IMR-90 (cell line): ENCODE measurements at regions not wholly inside any gene's neighbourhood (a gene's known extent, or its start where the extent isn't known, plus 50 kb on each side); places are given as distances from the start of the nearest gene placed in this dataset.
"Not testable (repeated sequence)": the region's sequence is repeated elsewhere in the genome, so short reads cannot be mapped to it uniquely, and the experiment has no call there.

Experiments used
- ATAC-seq: fragments of 200-7000 bp; cut with Tn5 transposase; 2 replicates; pipeline ENCODE4 v1.9.1; 2020; ENCODE audit warnings: low read depth, mild to moderate bottlenecking, moderate library complexity
- BruUV-seq: library from RNA; stranded (reverse); fragments of 400-500 nt; replicated peaks from 2 replicates; lab custom pipeline; 2021; lab: Mats Ljungman, UMichigan
- CTCF ChIA-PET: fragments of 300-600 bp; formaldehyde crosslinking; extraction: SDS; loops from one replicate; lab custom pipeline; 2021; ENCODE audit warnings: antibody characterized with exemption; lab: Yijun Ruan, JAX
- POLR2A ChIA-PET: fragments of 300-600 bp; sonication (Branson Sonifier 250); formaldehyde crosslinking; loops from one replicate; lab custom pipeline; 2022; ENCODE audit warnings: antibody characterized with exemption; ENCODE audit not compliant: unreplicated experiment; lab: Charles Lee
- DNase-seq: peaks from one replicate; pipeline ENCODE4 v3.0.0; 2013
- H2AFZ ChIP-seq: replicated peaks from 2 replicates; pipeline ENCODE3; 2013; ENCODE audit warnings: low read length, mild to moderate bottlenecking; ENCODE audit not compliant: poor library complexity
- H2AK5ac ChIP-seq: 2 replicates; pipeline ENCODE4 v1.6.1; 2013; ENCODE audit warnings: low read depth, low read length, inconsistent platforms
- H2AK9ac ChIP-seq: replicated peaks from 2 replicates; pipeline ENCODE3; 2013; ENCODE audit warnings: mild to moderate bottlenecking, low read depth, low read length, moderate library complexity; ENCODE audit not compliant: poor library complexity
- H2BK120ac ChIP-seq: 2 replicates; pipeline ENCODE4 v1.6.1; 2013; ENCODE audit warnings: low read depth, low read length, inconsistent platforms
- H2BK15ac ChIP-seq: 3 replicates; pipeline ENCODE4 v1.6.1; 2013; ENCODE audit warnings: low read depth, low read length, inconsistent platforms
- H2BK20ac ChIP-seq: 2 replicates; pipeline ENCODE4 v1.6.1; 2013; ENCODE audit warnings: low read depth, mild to moderate bottlenecking, inconsistent platforms, low read length, moderate library complexity
- H2BK5ac ChIP-seq: 2 replicates; pipeline ENCODE4 v1.6.1; 2013; ENCODE audit warnings: mild to moderate bottlenecking, low read depth, low read length, inconsistent platforms; ENCODE audit not compliant: poor library complexity, severe bottlenecking
- H3K14ac ChIP-seq: replicated peaks from 2 replicates; pipeline ENCODE4 v1.6.1; 2013; ENCODE audit warnings: low read depth, low read length, inconsistent platforms
- H3K18ac ChIP-seq: 2 replicates; pipeline ENCODE4 v1.6.1; 2013; ENCODE audit warnings: low read depth, low read length, control low read depth
- H3K23ac ChIP-seq: 2 replicates; pipeline ENCODE4 v1.6.1; 2013; ENCODE audit warnings: low read depth, low read length, inconsistent platforms
- H3K27ac ChIP-seq: 2 replicates; pipeline ENCODE4 v1.5.1; 2013; ENCODE audit warnings: mild to moderate bottlenecking, control low read depth, low read length; ENCODE audit not compliant: insufficient read depth
- H3K27me3 ChIP-seq: 2 replicates; pipeline ENCODE4 v1.6.1; 2013; ENCODE audit warnings: low read length; ENCODE audit not compliant: control insufficient read depth, insufficient read depth
- H3K36me3 ChIP-seq: 2 replicates; pipeline ENCODE4 v1.6.1; 2013; ENCODE audit warnings: low read length, mixed read lengths; ENCODE audit not compliant: control insufficient read depth, insufficient read depth
- H3K4ac ChIP-seq: 2 replicates; pipeline ENCODE4 v1.6.1; 2013; ENCODE audit warnings: low read depth, low read length, inconsistent platforms
- H3K4me1 ChIP-seq: 2 replicates; pipeline ENCODE4 v1.6.1; 2013; ENCODE audit warnings: low read length, mixed read lengths; ENCODE audit not compliant: control insufficient read depth, insufficient read depth
- H3K4me2 ChIP-seq: 2 replicates; pipeline ENCODE4 v1.6.1; 2013; ENCODE audit warnings: low read depth, mild to moderate bottlenecking, control low read depth, low read length, moderate library complexity
- H3K4me3 ChIP-seq: 2 replicates; pipeline ENCODE4 v1.5.1; 2013; ENCODE audit warnings: low read depth, mild to moderate bottlenecking, control low read depth, low read length, moderate library complexity; ENCODE audit not compliant: insufficient read depth
- H3K56ac ChIP-seq: 2 replicates; pipeline ENCODE4 v1.6.1; 2013; ENCODE audit warnings: low read length, inconsistent platforms; ENCODE audit not compliant: insufficient read depth; ENCODE audit errors: extremely low read depth
- H3K79me1 ChIP-seq, 2 experiments: 2 replicates each; pipeline ENCODE4 v1.6.1; 2013; ENCODE audit warnings: low read length in 2 of 2, inconsistent platforms in 1 of 2, low read depth in 1 of 2
- H3K9ac ChIP-seq: 2 replicates; pipeline ENCODE4 v1.6.1; 2013; ENCODE audit warnings: low read depth, low read length, control low read depth
- H3K9me1 ChIP-seq: 2 replicates; pipeline ENCODE4 v1.6.1; 2013; ENCODE audit warnings: low read length, inconsistent platforms; ENCODE audit not compliant: insufficient read depth
- H3K9me3 ChIP-seq: 2 replicates; pipeline ENCODE4 v1.6.1; 2013; ENCODE audit warnings: low read length; ENCODE audit not compliant: control insufficient read depth, insufficient read depth
- H4K20me1 ChIP-seq: 2 replicates; pipeline ENCODE4 v1.6.1; 2013; ENCODE audit warnings: low read length, inconsistent platforms; ENCODE audit not compliant: insufficient read depth
- H4K5ac ChIP-seq: 2 replicates; pipeline ENCODE4 v1.6.1; 2013; ENCODE audit warnings: mild to moderate bottlenecking, low read depth, low read length, control low read depth
- H4K8ac ChIP-seq, 2 experiments: 2 replicates each; pipeline ENCODE4 v1.6.1; 2013; ENCODE audit warnings: low read depth in 2 of 2, low read length in 2 of 2, control low read depth in 1 of 2, inconsistent platforms in 1 of 2
- H4K91ac ChIP-seq: 2 replicates; pipeline ENCODE4 v1.6.1; 2013; ENCODE audit warnings: low read depth, low read length, inconsistent platforms; ENCODE audit not compliant: insufficient read depth
- WGBS, 2 experiments: methylation state at CpG; one replicate each; pipeline versions ENCODE4 v1.1.5 to v1.1.7; 2013; ENCODE audit warnings: missing lambda C conversion rate in 2 of 2; ENCODE audit not compliant: insufficient read length in 1 of 2; ENCODE audit errors: extremely low coverage in 2 of 2; 5-methylcytosine and 5-hydroxymethylcytosine counted together
- dilution Hi-C: fragments of 300-500 bp; cut with HindIII; formaldehyde crosslinking; loops from one replicate; pipeline ENCODE4 v1.14.3; 2018; ENCODE audit warnings: low sequenced_read_pairs; ENCODE audit not compliant: unreplicated experiment
- in situ Hi-C: fragments of 300-500 bp; cut with MboI; formaldehyde crosslinking; loops from 3 replicates; pipeline ENCODE4 v1.14.3; 2019; ENCODE audit warnings: low sequenced_read_pairs, inconsistent platforms, mixed read lengths
- intact Hi-C: fragments of 100-400 bp; cut with micrococcal nuclease; formaldehyde crosslinking; loops from 2 replicates; pipeline ENCODE4 v1.10.0; 2022

- H3K4me1 ChIP-seq, CTCF ChIA-PET, H2BK20ac ChIP-seq, H3K9ac ChIP-seq, H3K4ac ChIP-seq, H2BK5ac ChIP-seq, BruUV-seq, H2AK9ac ChIP-seq, POLR2A ChIA-PET, ATAC-seq, H2AK5ac ChIP-seq, H4K20me1 ChIP-seq, H3K79me1 ChIP-seq, H4K8ac ChIP-seq, H3K4me2 ChIP-seq, H3K56ac ChIP-seq, H3K27ac ChIP-seq, H2BK15ac ChIP-seq, H2BK120ac ChIP-seq, H3K18ac ChIP-seq, in situ Hi-C loops, H3K9me3 ChIP-seq, dilution Hi-C loops, intact Hi-C loops, H3K14ac ChIP-seq, H3K23ac ChIP-seq, H3K9me1 ChIP-seq, H3K27me3 ChIP-seq, H4K5ac ChIP-seq, H3K36me3 ChIP-seq, DNase-seq, H2AFZ ChIP-seq, H4K91ac ChIP-seq, H3K4me3 ChIP-seq: not testable (repeated sequence)
- 74% methylated on average over 2 of the region's 13 CpGs; no CpG with 5 or more reads in 1 of the 2 experiments for WGBS, 2 experiments
Measured at GRCh38 chr3:162640208-162640607, 1143.6 kb downstream of the OTOL1 start.
